GM18511 (cell line): ENCODE measurements at regions not wholly inside any gene's neighbourhood (a gene's known extent, or its start where the extent isn't known, plus 50 kb on each side); places are given as distances from the start of the nearest gene placed in this dataset.
"Not testable (repeated sequence)": the region's sequence is repeated elsewhere in the genome, so short reads cannot be mapped to it uniquely, and the experiment has no call there.

Source experiments
- ATAC-seq: cut with Tn5 transposase; IDR thresholded peaks from one replicate; pipeline ENCODE4 v1.9.1; 2021; ENCODE audit warnings: mild to moderate bottlenecking, moderate library complexity; ENCODE audit not compliant: unreplicated experiment

DNA sequence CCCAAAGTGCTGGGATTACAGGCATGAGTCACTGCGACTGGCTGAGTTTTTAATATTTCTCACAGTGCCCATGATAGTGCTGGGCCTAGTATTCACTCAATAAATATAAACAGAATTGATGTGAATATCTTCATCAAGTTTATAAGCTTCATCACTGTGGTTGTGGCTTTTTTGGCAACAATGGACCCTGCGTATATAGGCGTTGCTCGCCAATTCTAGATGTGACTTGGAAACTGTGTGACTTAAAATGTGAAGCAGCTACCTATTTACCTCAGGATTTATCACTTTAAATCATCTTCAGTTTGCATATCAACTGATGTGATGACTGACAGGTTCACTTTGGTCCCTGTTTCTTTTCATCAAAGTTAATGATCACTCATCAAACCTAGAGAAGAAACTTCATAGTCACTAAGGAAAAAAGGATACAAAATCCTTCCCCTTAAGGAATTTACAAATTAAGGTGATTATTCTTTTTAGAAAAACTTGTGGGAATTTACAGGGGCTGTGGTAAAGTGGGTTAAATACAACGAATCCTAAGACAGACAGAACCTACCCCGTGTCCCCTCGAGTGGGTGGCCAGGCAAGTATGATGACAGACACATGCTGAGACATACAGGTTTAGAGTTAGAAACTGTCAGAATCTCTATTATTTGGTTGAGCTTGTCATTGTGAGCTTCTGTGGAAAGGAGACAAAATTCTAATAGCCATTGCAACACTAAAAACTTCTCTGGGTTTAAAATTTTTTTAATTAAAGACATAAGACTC, 101.3 kb downstream of the AKAP11 start:
- ATAC-seq = no peak

DNA sequence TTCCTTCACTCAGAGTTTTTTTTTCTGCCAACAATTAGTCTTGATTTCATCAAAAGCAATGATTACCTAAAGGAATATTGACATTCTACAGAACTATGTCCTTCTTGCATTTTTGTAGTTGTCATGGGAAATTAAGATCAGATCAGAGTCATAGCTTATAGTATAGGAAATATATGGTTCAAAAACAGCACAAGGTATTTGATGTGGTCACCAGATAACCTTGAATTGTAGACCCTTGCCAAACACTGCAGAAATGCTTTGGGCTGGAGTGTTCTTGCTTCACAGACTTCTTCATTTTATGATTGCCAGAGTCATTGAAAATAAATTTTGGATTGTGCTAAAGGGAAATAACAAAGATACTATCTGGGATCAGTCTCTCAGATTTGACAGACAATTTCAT, 103.7 kb downstream of the AKAP11 start:
- ATAC-seq = no peak

DNA sequence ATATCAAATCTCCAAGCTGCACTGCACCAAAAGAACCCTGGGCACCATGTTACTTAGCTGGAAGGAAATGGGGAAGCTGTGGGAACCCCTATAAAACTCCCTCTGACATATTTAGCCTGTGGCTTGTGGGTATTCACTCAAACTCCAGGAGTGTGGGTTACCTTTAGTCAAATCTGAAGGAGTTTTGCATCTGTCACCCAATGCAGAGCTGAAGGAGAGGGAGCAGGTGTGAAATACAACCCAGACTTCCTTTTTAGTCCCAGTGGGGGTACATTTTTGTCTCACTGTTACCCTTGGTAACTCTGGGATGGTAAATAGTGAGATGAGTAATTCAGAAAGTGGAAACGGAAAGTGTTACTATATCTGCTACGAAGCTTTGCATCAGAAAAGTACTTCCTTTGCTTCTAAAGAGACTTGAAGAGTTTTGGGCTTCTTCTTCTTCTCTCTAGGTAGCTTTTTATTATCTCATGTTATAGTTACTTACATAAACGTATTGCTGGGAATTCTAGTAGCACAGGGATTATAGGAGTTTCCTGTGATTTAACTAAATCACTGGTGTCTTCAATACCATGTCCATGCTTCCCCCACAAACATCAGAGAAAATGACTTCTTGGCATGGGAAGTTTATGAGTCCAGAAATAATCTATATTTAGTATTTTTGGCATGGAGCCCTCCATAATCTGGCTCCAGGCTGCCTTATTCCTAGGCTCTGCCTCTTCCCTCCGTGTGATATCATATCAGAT, 105.9 kb downstream of the AKAP11 start:
- ATAC-seq = peak; percentile 83

DNA sequence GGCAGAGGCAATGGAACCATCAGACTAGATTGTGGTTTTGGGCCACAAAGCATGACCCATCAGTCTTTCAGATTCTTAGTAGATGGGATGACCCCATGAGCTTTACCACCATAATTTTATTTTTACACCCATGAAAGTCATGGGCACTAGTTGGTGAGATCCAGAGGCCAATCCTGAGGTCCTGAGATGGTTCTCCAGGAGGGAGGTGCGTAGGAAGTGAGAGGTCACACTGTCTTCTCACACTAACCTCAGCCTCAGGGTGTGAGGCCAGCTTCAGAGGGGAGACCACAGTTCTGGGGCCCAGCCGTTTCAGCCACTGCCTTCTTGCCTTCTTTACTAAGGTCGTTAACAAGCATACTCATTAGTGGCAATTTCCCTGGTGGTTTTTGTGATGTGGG, 106.4 kb downstream of the AKAP11 start:
- ATAC-seq = peak; percentile 34

DNA sequence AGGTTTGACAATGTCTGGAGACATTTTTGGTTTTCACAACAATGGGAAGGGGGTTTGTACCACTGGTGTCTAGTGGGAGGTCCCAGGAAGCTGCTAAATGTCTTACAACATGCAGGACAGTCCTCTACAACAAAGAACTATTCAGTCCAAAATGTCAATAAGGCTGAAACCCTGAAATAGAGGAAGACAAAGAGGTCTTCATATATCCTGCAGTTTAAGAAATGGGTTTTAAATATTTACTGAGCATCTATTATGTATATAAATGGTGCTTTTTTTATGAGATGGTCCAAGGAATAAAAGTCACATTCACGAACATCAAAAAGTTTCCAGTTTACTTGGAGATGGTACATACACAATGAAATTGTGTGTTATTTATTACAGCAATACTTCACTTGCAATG, 107.3 kb downstream of the AKAP11 start:
- ATAC-seq = no peak

DNA sequence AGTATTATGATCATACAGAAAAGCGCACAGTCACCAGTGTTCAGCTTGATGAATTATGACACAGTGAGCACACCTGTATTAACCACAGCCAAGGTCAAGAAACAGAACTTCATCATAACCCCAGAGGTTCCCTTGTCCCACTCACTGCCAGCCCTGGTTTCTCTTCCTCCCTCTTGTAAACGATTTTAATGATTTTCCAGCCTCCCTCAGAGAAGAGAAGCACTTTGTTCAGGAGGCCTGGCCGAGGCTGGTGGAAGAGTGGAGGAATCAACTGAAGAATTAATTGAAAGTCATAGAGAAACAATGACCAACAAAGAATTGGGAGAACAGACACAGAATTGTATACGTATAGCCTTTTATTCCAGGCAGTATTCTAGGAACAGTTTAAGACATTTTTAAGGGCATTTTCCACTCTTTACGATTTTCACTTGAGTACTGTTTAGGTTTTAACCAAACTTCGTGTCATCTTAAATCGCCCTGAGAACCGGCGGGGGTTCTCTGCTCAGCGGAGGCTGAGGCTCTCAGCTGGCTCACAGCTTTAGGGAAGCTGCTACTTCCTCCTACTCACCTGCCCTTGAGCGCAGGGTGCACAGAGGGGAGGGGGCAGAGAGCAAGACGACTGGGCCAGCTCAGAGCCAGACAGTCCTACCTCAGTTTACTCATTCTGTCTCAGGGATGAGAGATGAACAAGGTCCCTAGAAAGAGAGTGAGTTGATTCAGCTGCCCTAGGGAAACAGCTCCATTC, 108.6 kb downstream of the AKAP11 start:
- peak; percentile 54 for ATAC-seq

DNA sequence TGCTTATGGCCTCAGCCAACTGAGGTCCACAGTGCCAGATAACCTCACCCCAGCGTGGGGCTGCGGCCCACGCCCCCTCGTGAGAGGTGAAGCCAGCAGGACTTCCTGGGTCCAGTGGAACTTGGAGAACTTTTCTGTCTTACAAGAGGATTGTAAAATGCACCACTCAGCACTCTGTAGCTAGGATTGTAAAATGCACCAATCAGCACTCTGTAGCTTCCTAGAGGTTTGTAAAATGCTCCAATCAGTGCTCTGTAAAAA, 109.1 kb downstream of the AKAP11 start:
- no peak for ATAC-seq

DNA sequence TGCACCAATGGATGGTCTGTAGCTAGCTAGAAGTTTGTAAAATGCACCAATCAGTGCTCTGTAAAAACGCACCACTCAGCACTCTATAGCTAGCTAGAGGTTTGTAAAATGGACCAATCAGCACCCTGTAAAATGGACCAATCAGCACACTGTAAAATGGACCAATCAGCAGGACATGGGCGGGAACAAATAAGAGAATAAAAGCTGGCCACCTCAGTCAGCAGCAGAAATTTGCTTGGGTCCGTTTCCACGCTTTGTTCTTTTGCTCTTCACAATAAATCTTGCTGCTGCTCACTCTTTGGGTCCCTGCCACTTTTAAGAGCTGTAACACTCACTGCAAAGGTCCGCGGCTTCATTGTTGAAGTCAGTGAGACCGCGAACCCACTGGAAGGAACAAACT, 109.5 kb downstream of the AKAP11 start:
- ATAC-seq = not testable (repeated sequence)

DNA sequence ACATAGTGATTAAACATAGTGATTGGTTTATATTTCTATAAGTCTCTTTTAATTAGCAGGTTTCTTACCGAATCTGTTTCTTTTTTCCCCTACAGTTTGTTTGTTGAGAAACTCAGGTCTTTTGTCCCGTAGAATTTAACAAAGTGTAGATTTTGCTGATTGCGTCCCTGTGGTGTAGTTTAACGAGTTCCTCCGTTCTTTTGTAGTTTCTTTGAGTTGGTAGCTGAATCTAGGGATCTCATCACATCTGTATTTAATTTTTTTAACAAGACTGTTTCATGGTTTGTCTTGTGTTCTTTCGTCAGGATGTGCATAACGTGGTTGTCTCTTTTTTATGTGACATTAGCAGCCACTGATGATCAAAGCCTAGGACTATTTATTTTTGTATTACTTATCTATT, 111.1 kb downstream of the AKAP11 start:
- ATAC-seq = no peak

DNA sequence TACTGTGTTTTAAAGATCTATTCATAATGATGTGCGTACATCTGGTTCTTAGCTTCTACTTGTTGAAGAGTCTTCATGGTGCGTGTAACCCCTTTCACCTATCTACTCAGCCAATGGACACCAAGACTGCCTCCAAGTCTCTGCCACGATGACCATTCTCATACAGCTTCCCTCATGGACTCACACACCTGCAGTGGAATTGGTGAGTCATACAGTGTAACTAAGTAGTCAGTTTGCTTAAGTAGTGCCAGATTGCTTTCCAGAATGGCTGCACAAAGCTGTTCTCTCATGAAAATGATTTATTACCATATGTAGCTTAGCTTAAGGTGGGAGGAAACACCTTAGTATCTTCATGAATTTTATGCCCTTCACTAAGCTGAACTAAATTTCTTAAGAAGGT, 112.3 kb downstream of the AKAP11 start:
- ATAC-seq = no peak

DNA sequence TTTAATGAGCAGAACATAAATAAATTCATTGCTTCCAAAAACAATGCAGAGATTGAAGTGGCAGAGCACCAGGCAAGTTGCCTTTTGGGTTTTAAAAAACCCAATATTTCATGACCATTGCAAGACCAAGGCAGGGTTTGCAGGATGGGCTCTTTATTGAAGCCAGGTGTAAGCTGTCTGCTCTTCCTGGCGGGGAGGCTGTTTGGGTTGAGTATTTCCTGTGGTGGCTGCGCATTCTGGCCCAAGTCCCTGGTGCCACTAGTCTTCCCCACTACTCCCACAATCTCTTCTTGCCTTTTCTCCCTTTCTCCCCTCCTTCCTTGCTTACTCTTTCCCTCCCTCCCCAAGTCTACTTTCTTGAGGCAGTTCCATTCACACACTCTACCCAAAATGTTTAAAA, 116.4 kb downstream of the AKAP11 start:
- no peak for ATAC-seq

DNA sequence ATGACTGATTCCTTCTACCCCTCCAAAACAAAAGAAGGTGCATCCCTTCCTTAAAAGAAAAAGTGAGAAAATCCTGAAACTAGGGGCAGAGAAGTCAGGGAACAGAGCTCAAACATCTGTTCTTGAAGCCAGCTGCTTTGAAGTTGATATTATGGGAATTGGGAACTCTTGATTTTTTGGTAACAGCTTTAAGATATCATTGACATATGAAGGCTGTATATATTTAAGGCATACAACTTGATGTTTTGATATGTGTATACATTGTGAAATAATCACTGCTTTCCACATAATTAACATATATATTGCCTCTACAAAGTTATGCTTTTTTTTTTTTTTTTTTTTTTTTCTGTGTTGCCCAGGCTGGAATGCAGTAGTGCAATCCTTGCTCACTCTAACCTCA, 117.1 kb downstream of the AKAP11 start:
- ATAC-seq = no peak

DNA sequence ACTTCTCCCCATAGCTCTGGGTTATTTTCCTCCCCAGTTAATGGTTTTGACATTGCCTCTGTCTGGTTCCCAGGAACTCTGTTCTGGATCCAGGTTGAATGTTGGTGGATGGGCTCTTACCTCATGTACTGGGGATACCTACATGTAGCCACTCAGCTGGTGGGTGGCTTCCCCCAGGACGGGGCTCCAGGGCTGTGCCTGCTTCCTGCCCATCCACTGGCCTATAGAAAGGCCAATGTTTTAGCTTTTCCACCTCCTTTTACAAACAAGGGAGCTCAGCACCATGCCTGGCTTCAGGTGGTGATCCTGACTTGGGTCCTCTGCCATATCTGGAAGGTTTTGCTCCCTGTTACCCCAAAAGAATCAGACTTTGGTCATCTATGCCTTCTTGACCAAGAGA, 120.2 kb downstream of the AKAP11 start:
- no peak for ATAC-seq

DNA sequence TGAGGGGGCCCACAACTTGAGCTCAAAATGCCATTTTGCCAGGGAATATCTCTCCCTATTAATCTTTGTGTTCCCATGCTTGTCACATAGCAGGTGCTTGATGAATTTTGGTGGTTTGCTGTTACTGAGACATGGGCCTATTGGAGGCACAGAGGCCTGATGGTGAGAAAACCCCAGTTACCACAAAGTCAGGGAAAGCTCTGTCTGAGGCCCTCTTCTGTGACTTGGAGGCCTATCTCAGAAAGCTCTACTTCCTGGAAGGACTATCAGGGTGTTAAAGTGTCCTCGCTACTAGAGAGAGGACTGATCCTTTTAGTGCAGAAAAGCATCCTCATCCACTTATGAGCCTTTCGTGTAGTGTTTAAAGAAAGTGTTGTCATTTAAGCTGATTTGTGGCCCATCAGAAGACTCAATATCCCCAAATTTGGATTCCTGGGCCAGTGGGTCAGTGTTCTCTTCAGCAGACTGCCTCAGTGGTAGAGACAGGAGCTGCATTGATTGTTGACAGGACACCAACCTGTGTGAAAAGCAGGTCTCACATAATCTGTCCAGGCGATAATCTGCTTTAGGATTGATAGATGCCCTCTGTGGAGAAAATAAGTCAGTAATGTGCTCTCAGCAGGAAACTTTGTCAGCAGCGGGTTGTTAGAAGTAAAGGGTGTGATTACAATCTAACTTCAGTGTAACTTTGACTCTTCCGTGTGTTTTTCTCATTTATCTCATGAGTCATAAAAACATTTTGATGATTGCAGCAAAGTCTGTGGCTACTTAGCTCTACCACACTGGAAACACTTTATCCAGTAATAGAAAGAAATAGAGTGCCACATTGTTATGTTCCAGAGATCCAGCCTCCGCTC, 121.0 kb downstream of the AKAP11 start:
- ATAC-seq = peak; percentile 79

DNA sequence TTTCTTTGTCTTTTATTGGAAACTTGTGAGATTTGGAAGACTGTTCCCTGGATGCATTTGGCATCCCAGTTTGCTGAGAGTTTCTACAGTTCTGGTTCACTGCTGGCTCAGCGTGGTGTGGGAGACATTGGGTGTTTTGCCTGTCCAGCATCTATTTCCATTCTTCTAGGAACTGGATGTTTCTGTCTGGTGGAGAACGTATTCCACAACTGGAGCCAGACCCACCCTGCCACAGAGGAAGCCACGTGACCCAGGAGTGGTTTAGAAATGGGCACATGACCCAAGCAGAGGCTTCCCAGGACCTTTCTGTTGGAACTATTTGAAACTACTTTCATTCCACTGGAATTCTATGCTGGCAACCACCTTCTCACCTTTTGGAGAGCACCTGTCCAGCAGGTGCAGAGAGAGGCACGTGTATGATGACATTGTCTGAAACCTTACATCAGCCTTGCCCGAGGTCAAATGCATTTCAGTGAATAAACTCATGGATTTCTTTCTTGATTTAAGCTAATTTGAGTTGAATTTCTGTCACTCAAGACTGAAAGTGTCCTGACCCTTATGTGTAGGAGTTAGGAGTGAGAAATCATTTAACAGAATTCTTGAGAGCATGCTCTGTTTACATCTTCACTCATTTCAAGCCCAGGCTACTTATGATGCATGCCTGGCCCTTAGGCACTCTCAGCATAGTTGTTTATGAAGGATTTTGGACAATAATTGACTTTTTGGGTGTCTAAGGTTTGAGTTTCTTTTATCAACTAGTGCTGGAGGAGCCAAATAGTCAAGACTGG, 121.8 kb downstream of the AKAP11 start:
- no peak for ATAC-seq

DNA sequence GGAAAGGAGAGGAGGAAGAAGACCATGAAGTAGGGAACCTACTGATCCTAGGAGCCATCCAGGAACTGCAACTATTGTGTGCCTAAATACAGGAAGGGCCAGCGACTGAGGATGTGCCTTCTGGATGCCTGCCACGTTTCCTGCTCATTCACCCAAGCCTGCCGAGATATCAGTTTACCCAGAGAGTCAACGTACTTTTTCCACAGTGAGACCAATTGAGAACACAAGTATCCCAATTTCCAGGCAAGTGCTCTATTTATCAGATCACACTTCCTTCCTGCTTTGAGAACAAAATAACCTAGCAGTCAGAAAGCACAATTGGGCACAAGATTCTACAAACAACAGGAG, 122.4 kb downstream of the AKAP11 start:
- no peak for ATAC-seq

DNA sequence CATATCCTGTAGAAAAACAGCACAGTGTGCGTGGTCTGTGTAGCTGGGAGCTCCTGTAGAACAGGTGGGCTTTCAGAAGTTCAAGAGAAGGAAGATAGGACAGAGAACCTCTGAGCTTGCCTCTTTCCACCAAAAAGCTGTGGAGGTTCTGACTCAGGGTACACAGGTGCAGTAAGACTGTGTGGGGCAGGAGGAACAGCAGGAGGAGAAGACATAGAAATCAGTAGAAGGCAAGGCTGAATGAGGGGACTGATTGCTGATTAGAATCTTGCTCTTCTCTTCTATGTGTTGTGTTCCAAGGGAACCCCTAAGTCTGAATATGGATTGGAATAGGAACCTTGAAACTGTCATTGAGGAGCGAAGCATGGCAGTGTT, 122.7 kb downstream of the AKAP11 start:
- ATAC-seq = no peak

DNA sequence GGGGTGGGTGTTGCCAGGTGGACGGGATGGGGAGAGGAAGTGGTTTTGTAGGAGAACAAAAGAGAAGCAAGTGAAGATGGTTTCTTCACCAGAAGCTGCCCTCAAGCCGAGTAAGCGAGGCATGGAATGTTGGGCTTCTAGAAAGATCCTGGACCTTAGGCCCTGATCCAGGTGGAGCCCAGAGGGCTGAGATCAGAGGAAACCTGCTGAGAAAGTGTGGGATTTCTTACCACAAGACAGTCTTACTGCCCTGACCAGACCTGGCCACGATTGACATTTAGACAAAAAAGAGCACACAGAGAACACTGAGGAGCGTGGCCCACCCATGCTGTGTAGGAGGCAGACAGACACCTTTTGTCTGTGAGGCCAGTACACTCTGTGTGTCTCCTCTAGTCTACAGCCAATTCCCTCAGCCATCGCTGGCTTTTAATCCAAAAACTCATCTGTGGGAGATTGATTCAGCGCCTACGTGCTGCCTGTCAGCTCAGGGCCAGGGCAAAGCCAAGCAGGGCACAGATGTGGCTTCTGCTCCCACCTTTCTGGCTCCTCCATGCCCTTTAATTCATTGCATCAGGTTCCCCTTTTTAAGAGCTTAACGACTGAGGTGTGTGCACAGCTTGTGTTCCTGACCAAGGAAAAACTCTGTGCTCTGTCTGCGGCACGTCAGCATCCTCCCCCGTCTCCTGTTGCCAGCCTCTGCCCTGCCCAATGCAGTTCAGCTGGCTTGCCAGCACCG, 123.3 kb downstream of the AKAP11 start:
- ATAC-seq = no peak

DNA sequence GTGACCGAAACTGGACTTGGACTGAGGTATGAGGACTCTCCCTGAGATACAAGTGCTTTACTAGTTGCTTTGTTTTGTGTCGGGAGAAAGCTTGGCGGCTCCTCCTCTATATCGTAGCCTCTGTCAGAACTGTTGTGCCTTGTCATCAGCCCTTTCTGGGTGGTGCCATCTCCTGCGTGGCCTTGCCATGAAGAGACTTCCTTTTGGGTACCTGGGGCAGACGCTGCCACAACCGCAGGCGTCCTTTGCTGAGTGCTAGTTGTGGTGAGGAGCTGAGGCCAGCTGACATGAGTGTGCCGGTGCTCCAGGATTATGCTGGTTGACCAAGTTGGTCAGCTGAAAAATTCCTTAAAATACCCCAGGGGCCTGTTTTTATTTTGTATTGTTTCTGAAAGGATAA, 124.5 kb downstream of the AKAP11 start:
- no peak for ATAC-seq
